ENCODE measurements at regions not wholly inside any gene's neighbourhood (a gene's known extent, or its start where the extent isn't known, plus 50 kb on each side); places are given as distances from the start of the nearest gene placed in this dataset.

DNA sequence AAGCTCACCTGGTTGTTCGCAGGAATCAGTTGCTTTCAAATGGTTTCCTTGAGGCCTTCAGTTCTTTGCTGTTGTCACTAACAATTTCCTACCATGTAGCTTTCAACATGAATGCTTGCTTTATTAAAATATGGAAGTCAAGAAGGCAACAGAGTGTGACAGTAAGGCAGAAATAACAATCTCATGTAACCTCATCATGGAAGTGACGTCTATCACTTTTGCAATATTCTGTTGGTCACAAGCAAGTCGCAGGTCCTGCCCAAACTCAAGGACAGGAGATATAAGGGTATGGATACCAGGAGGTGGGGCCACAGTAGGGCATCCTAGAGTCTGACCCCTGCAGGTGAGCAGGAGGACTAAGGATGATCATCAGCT, 296.8 kb upstream of the ZP4 start:
- TF ChIP-seq, protein P1, sequence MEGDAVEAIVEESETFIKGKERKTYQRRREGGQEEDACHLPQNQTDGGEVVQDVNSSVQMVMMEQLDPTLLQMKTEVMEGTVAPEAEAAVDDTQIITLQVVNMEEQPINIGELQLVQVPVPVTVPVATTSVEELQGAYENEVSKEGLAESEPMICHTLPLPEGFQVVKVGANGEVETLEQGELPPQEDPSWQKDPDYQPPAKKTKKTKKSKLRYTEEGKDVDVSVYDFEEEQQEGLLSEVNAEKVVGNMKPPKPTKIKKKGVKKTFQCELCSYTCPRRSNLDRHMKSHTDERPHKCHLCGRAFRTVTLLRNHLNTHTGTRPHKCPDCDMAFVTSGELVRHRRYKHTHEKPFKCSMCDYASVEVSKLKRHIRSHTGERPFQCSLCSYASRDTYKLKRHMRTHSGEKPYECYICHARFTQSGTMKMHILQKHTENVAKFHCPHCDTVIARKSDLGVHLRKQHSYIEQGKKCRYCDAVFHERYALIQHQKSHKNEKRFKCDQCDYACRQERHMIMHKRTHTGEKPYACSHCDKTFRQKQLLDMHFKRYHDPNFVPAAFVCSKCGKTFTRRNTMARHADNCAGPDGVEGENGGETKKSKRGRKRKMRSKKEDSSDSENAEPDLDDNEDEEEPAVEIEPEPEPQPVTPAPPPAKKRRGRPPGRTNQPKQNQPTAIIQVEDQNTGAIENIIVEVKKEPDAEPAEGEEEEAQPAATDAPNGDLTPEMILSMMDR (IDR thresholded peaks at IDR 0.05; ENCODE audit: low read length) = no peak
- TF ChIP-seq EZH2 (optimal IDR thresholded peaks at IDR 0.05; ENCODE audit: low read depth, low read length) (no peak), EZH2phosphoT487 (IDR thresholded peaks at IDR 0.05; ENCODE audit: low read length) (no peak)

Data from MM.1S (cell line).